Keratinocyte (primary cell): ENCODE measurements at regions not wholly inside any gene's neighbourhood (a gene's known extent, or its start where the extent isn't known, plus 50 kb on each side); places are given as distances from the start of the nearest gene placed in this dataset.

Experiments
- DNase-seq: peaks from one replicate; pipeline ENCODE4 v3.0.0-alpha.2; 2011; ENCODE audit warnings: low read depth, missing footprints, low spot score
- FAIRE-seq: peaks from 2 replicates; lab custom pipeline; 2011; peaks lifted over from hg19 to GRCh38; lab: Jason Lieb, UNC
- H2AFZ ChIP-seq: 2 replicates; pipeline ENCODE4 v1.6.0; 2012; ENCODE audit warnings: low read length, control low read depth, inconsistent platforms; ENCODE audit not compliant: control insufficient read depth
- H3K27ac ChIP-seq: 2 replicates; pipeline ENCODE4 v1.5.1; 2011; ENCODE audit warnings: low read length; ENCODE audit not compliant: control insufficient read depth, insufficient read depth
- H3K27me3 ChIP-seq: 3 replicates; pipeline ENCODE4 v1.6.0; 2011; ENCODE audit warnings: low read length; ENCODE audit not compliant: control insufficient read depth, insufficient read depth; ENCODE audit errors: extremely low read depth
- H3K36me3 ChIP-seq, 2 experiments: 2 replicates in 1 of 2; 3 replicates in 1 of 2; pipeline ENCODE4 v1.5.1; 2011; ENCODE audit warnings: low read length in 2 of 2, mild to moderate bottlenecking in 1 of 2; ENCODE audit not compliant: control insufficient read depth in 2 of 2, insufficient read depth in 2 of 2; ENCODE audit errors: extremely low read depth in 1 of 2
- H3K4me1 ChIP-seq: 3 replicates; pipeline ENCODE4 v1.5.1; 2011; ENCODE audit warnings: low read length; ENCODE audit not compliant: control insufficient read depth, insufficient read depth; ENCODE audit errors: extremely low read depth
- H3K4me2 ChIP-seq: 3 replicates; pipeline ENCODE4 v1.6.0; 2011; ENCODE audit warnings: low read depth, low read length; ENCODE audit not compliant: control insufficient read depth, insufficient read depth; ENCODE audit errors: extremely low read depth
- H3K4me3 ChIP-seq, 3 experiments: fragments of 200-600 bp in 1 of 3; sonication (generic) in 1 of 3; 2 replicates in 2 of 3; 3 replicates in 1 of 3; pipeline ENCODE4 v1.5.1; 2011 to 2016; ENCODE audit warnings: low read length in 3 of 3, mild to moderate bottlenecking in 3 of 3, control low read depth in 2 of 3, inconsistent platforms in 1 of 3, low read depth in 1 of 3, mixed read lengths in 1 of 3, mixed run types in 1 of 3, moderate library complexity in 1 of 3; ENCODE audit not compliant: control insufficient read depth in 2 of 3, insufficient read depth in 2 of 3; ENCODE audit errors: extremely low read depth in 1 of 3
- H3K79me2 ChIP-seq: 2 replicates; pipeline ENCODE4 v1.6.0; 2012; ENCODE audit warnings: low read length; ENCODE audit not compliant: control insufficient read depth, insufficient read depth
- H3K9ac ChIP-seq: 3 replicates; pipeline ENCODE4 v1.6.0; 2011; ENCODE audit warnings: low read length; ENCODE audit not compliant: control insufficient read depth, insufficient read depth; ENCODE audit errors: extremely low read depth
- H3K9me1 ChIP-seq: 3 replicates; pipeline ENCODE4 v1.6.0; 2011; ENCODE audit warnings: low read length; ENCODE audit not compliant: control insufficient read depth, insufficient read depth; ENCODE audit errors: extremely low read depth
- H3K9me3 ChIP-seq: 2 replicates; pipeline ENCODE4 v1.5.1; 2012; ENCODE audit warnings: low read depth, low read length; ENCODE audit not compliant: control insufficient read depth
- H4K20me1 ChIP-seq: 3 replicates; pipeline ENCODE4 v1.6.0; 2011; ENCODE audit warnings: low read length; ENCODE audit not compliant: control insufficient read depth, insufficient read depth; ENCODE audit errors: extremely low read depth
- CTCF ChIP-seq, 3 experiments: IDR thresholded peaks in 1 of 3; conservative IDR thresholded peaks in 1 of 3; optimal IDR thresholded peaks in 1 of 3; 2 replicates in 2 of 3; 3 replicates in 1 of 3; pipeline versions ENCODE3 to v1.5.1; 2011; ENCODE audit warnings: low read length in 3 of 3, mild to moderate bottlenecking in 3 of 3, moderate library complexity in 2 of 3, control low read depth in 1 of 3, inconsistent platforms in 1 of 3; ENCODE audit not compliant: insufficient read depth in 2 of 3; ENCODE audit errors: extremely low read depth in 1 of 3
- EZH2 ChIP-seq: IDR thresholded peaks from one replicate; pipeline ENCODE4 v1.6.1; 2012; ENCODE audit warnings: inconsistent platforms, mild to moderate bottlenecking, low read length, moderate library complexity
- dilution Hi-C: fragments of 300-500 bp; cut with MboI; formaldehyde crosslinking; loops from one replicate; pipeline ENCODE4 v1.7.0; 2020; ENCODE audit warnings: low sequenced_read_pairs; ENCODE audit not compliant: extremely low pct_ligation_motif_present

GRCh38 chr3:5638550-5638949 lies 451.0 kb downstream of the EDEM1 start:
- Histone ChIP-seq H4K20me1 (no peaks in the 10 kb centered on the region), H3K9me3 (no peaks in the 10 kb centered on the region), H3K9ac (no peak overlapping the region), H3K4me1 (no peaks in the 10 kb centered on the region), H3K9me1 (no peaks in the 10 kb centered on the region), H3K4me2 (no peak overlapping the region), H3K4me3 (no peak overlapping the region), H2AFZ (no peak overlapping the region), H3K27ac (no peak overlapping the region), H3K79me2 (no peaks in the 10 kb centered on the region), H3K27me3 (no peaks in the 10 kb centered on the region), H3K36me3 (no peaks in the 10 kb centered on the region)
- no peak for FAIRE-seq
- TF ChIP-seq EZH2 (no peak), CTCF (optimal IDR thresholded peaks at IDR 0.05 in 1 of 3, IDR thresholded peaks at IDR 0.05 in 1 of 3, conservative IDR thresholded peaks at IDR 0.05 in 1 of 3; ENCODE audit: extremely low read depth in 1 of 3, insufficient read depth in 2 of 3, low read length in 3 of 3) (no peak)
- dilution Hi-C loops = no loop called here
- no peak for DNase-seq

- no peak for DNase-seq
- FAIRE-seq = no peak
- Histone ChIP-seq H3K9me1 (no peaks in the 10 kb centered on the region), H2AFZ (no peak overlapping the region), H3K9ac (no peak overlapping the region), H3K27me3 (no peaks in the 10 kb centered on the region), H3K27ac (no peak overlapping the region), H3K79me2 (no peaks in the 10 kb centered on the region), H3K4me3 (no peak overlapping the region), H3K9me3 (no peaks in the 10 kb centered on the region), H3K4me1 (no peaks in the 10 kb centered on the region), H3K4me2 (no peak overlapping the region), H3K36me3 (no peaks in the 10 kb centered on the region), H4K20me1 (no peaks in the 10 kb centered on the region)
- dilution Hi-C loops = no loop called here
- TF ChIP-seq EZH2 = no peak
- no peak for TF ChIP-seq CTCF (optimal IDR thresholded peaks at IDR 0.05 in 1 of 3, IDR thresholded peaks at IDR 0.05 in 1 of 3, conservative IDR thresholded peaks at IDR 0.05 in 1 of 3; ENCODE audit: extremely low read depth in 1 of 3, insufficient read depth in 2 of 3, low read length in 3 of 3)
These were observed 457.5 kb downstream of the EDEM1 start for GRCh38 chr3:5644773-5645670.
